ENCODE measurements at regions not wholly inside any gene's neighbourhood (a gene's known extent, or its start where the extent isn't known, plus 50 kb on each side); places are given as distances from the start of the nearest gene placed in this dataset.

- H3K36me3 ChIP-seq: no peaks in the 10 kb centered on the region
- DNase-seq (ENCODE audit: low read depth in 1 of 2, low spot score in 1 of 2): no peak
- no peaks in the 10 kb centered on the region for H3K27me3 ChIP-seq
- no peaks in the 10 kb centered on the region for H3K9me3 ChIP-seq (ENCODE audit: low read depth)
- H3K27ac ChIP-seq: no peak overlapping the region
- H3K4me3 ChIP-seq: no peak overlapping the region
- peaks cover 6% of the 10 kb centered on the region for H3K4me1 ChIP-seq (ENCODE audit: low read depth)
- no peak for TF ChIP-seq CTCF (IDR thresholded peaks at IDR 0.05; ENCODE audit: low read depth, low read length)
Measured at GRCh38 chr16:63690961-63691360, 1430.9 kb downstream of the CDH11 start.

GRCh38 chr16:63690267-63690666 is 1431.6 kb downstream of the CDH11 start:
- H3K36me3 ChIP-seq: no peaks in the 10 kb centered on the region
- no peak overlapping the region for H3K4me3 ChIP-seq
- H3K27me3 ChIP-seq: no peaks in the 10 kb centered on the region
- no peak for DNase-seq (ENCODE audit: low read depth in 1 of 2, low spot score in 1 of 2)
- H3K27ac ChIP-seq: no peak overlapping the region
- H3K4me1 ChIP-seq (ENCODE audit: low read depth): peaks cover 3% of the 10 kb centered on the region
- TF ChIP-seq CTCF (IDR thresholded peaks at IDR 0.05; ENCODE audit: low read depth, low read length): no peak
- no peaks in the 10 kb centered on the region for H3K9me3 ChIP-seq (ENCODE audit: low read depth)

GRCh38 chr16:63689068-63689467 is 1432.8 kb downstream of the CDH11 start:
- Histone ChIP-seq H3K27ac (no peak overlapping the region), H3K9me3 (ENCODE audit: low read depth) (no peaks in the 10 kb centered on the region), H3K4me1 (ENCODE audit: low read depth) (no peaks in the 10 kb centered on the region), H3K4me3 (no peak overlapping the region), H3K27me3 (no peaks in the 10 kb centered on the region), H3K36me3 (no peaks in the 10 kb centered on the region)
- TF ChIP-seq CTCF (IDR thresholded peaks at IDR 0.05; ENCODE audit: low read depth, low read length): no peak
- DNase-seq (ENCODE audit: low read depth in 1 of 2, low spot score in 1 of 2): peak in 1 of 2 donors; percentile 41

GRCh38 chr16:63684149-63685101 is 1437.4 kb downstream of the CDH11 start:
- peak in 1 of 2 donors; percentile 13 for DNase-seq (ENCODE audit: low read depth in 1 of 2, low spot score in 1 of 2)
- H3K36me3 ChIP-seq: no peaks in the 10 kb centered on the region
- no peak overlapping the region for H3K4me3 ChIP-seq
- no peak for TF ChIP-seq CTCF (IDR thresholded peaks at IDR 0.05; ENCODE audit: low read depth, low read length)
- no peaks in the 10 kb centered on the region for H3K27me3 ChIP-seq
- no peak overlapping the region for H3K27ac ChIP-seq
- H3K9me3 ChIP-seq (ENCODE audit: low read depth): no peaks in the 10 kb centered on the region
- H3K4me1 ChIP-seq (ENCODE audit: low read depth): no peaks in the 10 kb centered on the region

- H3K27ac ChIP-seq: no peak overlapping the region
- no peaks in the 10 kb centered on the region for H3K36me3 ChIP-seq
- no peaks in the 10 kb centered on the region for H3K4me1 ChIP-seq (ENCODE audit: low read depth)
- TF ChIP-seq CTCF (IDR thresholded peaks at IDR 0.05; ENCODE audit: low read depth, low read length): no peak
- no peaks in the 10 kb centered on the region for H3K27me3 ChIP-seq
- H3K9me3 ChIP-seq (ENCODE audit: low read depth): no peaks in the 10 kb centered on the region
- no peak overlapping the region for H3K4me3 ChIP-seq
- no peak for DNase-seq (ENCODE audit: low read depth in 1 of 2, low spot score in 1 of 2)
Measured at GRCh38 chr16:63682844-63683243, 1439.0 kb downstream of the CDH11 start.

Data from cardiac muscle cell (in vitro differentiated cells and primary cell).